Stomach (tissue), 4 donors: ENCODE measurements at regions not wholly inside any gene's neighbourhood (a gene's known extent, or its start where the extent isn't known, plus 50 kb on each side); places are given as distances from the start of the nearest gene placed in this dataset.

Source experiments
- EP300 ChIP-seq: sonication (generic); formaldehyde crosslinking; IDR thresholded peaks from one replicate; pipeline ENCODE4 v1.6.1; 2017; ENCODE audit warnings: antibody characterized with exemption
- POLR2A ChIP-seq, 4 donors: fragments of 450-650 bp; IDR thresholded peaks; one replicate each; pipeline ENCODE4 v1.6.1; 2016; ENCODE audit warnings: antibody characterized with exemption in 4 of 4, control low read depth in 2 of 4, mild to moderate bottlenecking in 1 of 4, moderate library complexity in 1 of 4
- TF ChIP-seq, protein P1 (sequence below), 7 experiments: fragments of 450-650 bp in 4 of 7; fragments of 200-600 bp in 3 of 7; sonication (generic) in 3 of 7; IDR thresholded peaks; one replicate each; pipeline ENCODE4 v1.5.1; 2016 to 2019; ENCODE audit warnings: antibody characterized with exemption in 7 of 7, control low read depth in 2 of 7, mild to moderate bottlenecking in 1 of 7

DNA sequence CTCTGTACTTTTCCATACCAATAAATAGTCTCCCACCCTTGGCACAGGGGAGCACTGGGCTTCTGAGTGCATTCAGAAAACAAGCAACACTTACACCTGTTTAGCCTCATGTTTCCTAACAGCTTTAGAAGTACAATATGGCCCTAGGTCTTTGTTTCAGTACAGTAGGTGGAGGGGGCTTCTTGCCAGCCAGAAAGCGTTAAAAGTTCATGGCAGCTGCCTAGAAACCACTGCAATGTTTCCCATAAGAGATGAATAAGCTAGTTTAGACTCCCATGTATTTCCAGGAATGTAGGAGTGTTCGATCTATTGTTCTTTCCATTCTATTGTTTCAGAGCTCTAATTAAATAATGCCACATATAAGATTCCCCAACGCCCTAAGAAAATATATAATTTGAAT lies 444.8 kb downstream of the ARHGEF28 start:
- TF ChIP-seq, protein P1, sequence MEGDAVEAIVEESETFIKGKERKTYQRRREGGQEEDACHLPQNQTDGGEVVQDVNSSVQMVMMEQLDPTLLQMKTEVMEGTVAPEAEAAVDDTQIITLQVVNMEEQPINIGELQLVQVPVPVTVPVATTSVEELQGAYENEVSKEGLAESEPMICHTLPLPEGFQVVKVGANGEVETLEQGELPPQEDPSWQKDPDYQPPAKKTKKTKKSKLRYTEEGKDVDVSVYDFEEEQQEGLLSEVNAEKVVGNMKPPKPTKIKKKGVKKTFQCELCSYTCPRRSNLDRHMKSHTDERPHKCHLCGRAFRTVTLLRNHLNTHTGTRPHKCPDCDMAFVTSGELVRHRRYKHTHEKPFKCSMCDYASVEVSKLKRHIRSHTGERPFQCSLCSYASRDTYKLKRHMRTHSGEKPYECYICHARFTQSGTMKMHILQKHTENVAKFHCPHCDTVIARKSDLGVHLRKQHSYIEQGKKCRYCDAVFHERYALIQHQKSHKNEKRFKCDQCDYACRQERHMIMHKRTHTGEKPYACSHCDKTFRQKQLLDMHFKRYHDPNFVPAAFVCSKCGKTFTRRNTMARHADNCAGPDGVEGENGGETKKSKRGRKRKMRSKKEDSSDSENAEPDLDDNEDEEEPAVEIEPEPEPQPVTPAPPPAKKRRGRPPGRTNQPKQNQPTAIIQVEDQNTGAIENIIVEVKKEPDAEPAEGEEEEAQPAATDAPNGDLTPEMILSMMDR (IDR thresholded peaks at IDR 0.05) = no peak
- TF ChIP-seq POLR2A (IDR thresholded peaks at IDR 0.05) (no peak), EP300 (no peak)
